ENCODE measurements at regions not wholly inside any gene's neighbourhood (a gene's known extent, or its start where the extent isn't known, plus 50 kb on each side); places are given as distances from the start of the nearest gene placed in this dataset.

- no peak for TF ChIP-seq GATA3 (IDR thresholded peaks at IDR 0.05; ENCODE audit: low read depth, low read length)
- TF ChIP-seq GATA2 (IDR thresholded peaks at IDR 0.05; ENCODE audit: low read depth, low read length): no peak
These were observed 476.1 kb downstream of the EDEM1 start for GRCh38 chr3:5663601-5664000.
